HepG2 (cell line): ENCODE measurements at regions not wholly inside any gene's neighbourhood (a gene's known extent, or its start where the extent isn't known, plus 50 kb on each side); places are given as distances from the start of the nearest gene placed in this dataset.

Experiments
- AGO2 ChIP-seq: fragments of 200-400 bp; formaldehyde crosslinking; optimal IDR thresholded peaks from 2 replicates; pipeline ENCODE3; 2017; ENCODE audit warnings: mild to moderate bottlenecking, low read depth, low read length, moderate library complexity
- ARID5B ChIP-seq: IDR thresholded peaks from 2 replicates; pipeline ENCODE4 v1.4.0; 2020; ENCODE audit warnings: mild to moderate bottlenecking, missing genetic modification reagents
- FOXA1 ChIP-seq, 2 experiments: fragments of 450-650 bp in 1 of 2; sonication (generic) in 1 of 2; formaldehyde crosslinking in 1 of 2; IDR thresholded peaks; 2 replicates each; pipeline versions ENCODE4 v1.4.0 to v1.6.1; 2016 to 2020; ENCODE audit warnings: missing genetic modification reagents in 1 of 2
- GRHL1 ChIP-seq: sonication (generic); formaldehyde crosslinking; conservative IDR thresholded peaks from 2 replicates; pipeline ENCODE4 v1.8.0; 2022; ENCODE audit warnings: missing genetic modification reagents
- HMG20B ChIP-seq: conservative IDR thresholded peaks from 2 replicates; pipeline ENCODE4 v1.6.1; 2016; ENCODE audit warnings: missing genetic modification reagents, missing compliant biosample characterization
- IKZF5 ChIP-seq: IDR thresholded peaks from 2 replicates; pipeline ENCODE4 v1.6.1; 2018; ENCODE audit warnings: missing genetic modification reagents, mild to moderate bottlenecking, missing compliant biosample characterization
- PATZ1 ChIP-seq: sonication (generic); formaldehyde crosslinking; IDR thresholded peaks from 2 replicates; pipeline ENCODE4 v1.4.0; 2020; ENCODE audit warnings: missing genetic modification reagents
- PRDM4 ChIP-seq: sonication (generic); formaldehyde crosslinking; IDR thresholded peaks from 2 replicates; pipeline ENCODE4 v1.9.0; 2021; ENCODE audit warnings: missing genetic modification reagents, borderline replicate concordance
- RNF219 ChIP-seq: sonication (generic); formaldehyde crosslinking; IDR thresholded peaks from 2 replicates; pipeline ENCODE4 v1.5.0; 2020; ENCODE audit warnings: mild to moderate bottlenecking, missing genetic modification reagents
- TCF7 ChIP-seq: sonication (generic); IDR thresholded peaks from 2 replicates; pipeline ENCODE4 v1.6.1; 2016; ENCODE audit warnings: antibody characterized with exemption, low read depth
- TEAD3 ChIP-seq: optimal IDR thresholded peaks from 2 replicates; pipeline ENCODE3; 2016; ENCODE audit warnings: borderline replicate concordance
- ZMYM4 ChIP-seq: sonication (generic); formaldehyde crosslinking; IDR thresholded peaks from 2 replicates; pipeline ENCODE4 v1.8.1; 2023; ENCODE audit warnings: mild to moderate bottlenecking, missing genetic modification reagents
- ZNF121 ChIP-seq: sonication (generic); formaldehyde crosslinking; IDR thresholded peaks from 2 replicates; pipeline ENCODE4 v1.5.0; 2020; ENCODE audit warnings: mild to moderate bottlenecking, missing genetic modification reagents
- ZNF264 ChIP-seq: sonication (generic); formaldehyde crosslinking; IDR thresholded peaks from 2 replicates; pipeline ENCODE4 v1.4.0; 2020; ENCODE audit warnings: missing genetic modification reagents
- ZNF446 ChIP-seq: sonication (generic); formaldehyde crosslinking; IDR thresholded peaks from 2 replicates; pipeline ENCODE4 v1.5.0; 2020; ENCODE audit warnings: mild to moderate bottlenecking, missing genetic modification reagents

GRCh38 chr2:106304612-106305184 is 110.6 kb upstream of the UXS1 start (continued):
- TF ChIP-seq GRHL1 (CRISPR knock-in tag): no peak
- TF ChIP-seq RNF219 (CRISPR knock-in tag): no peak
- peak; percentile 69 for TF ChIP-seq TEAD3 (CRISPR knock-in tag)
- peak; percentile 30; the same call in 1 of the 2 replicates for TF ChIP-seq TCF7
- TF ChIP-seq ZNF121: no peak
- peak; percentile 84 for TF ChIP-seq PATZ1 (CRISPR knock-in tag)
- 0 out of 2 replicates have a peak, but pooled peaks have one; percentile 59 for TF ChIP-seq HMG20B (CRISPR knock-in tag)
- TF ChIP-seq FOXA1 (IDR thresholded peaks at IDR 0.05): no peak
- TF ChIP-seq FOXA1 (CRISPR knock-in tag; IDR thresholded peaks at IDR 0.05): peak; percentile 41; the same call in 1 of the 2 replicates
- TF ChIP-seq IKZF5 (CRISPR knock-in tag): no peak
- TF ChIP-seq PRDM4 (CRISPR knock-in tag): no peak
- peak; percentile 77 for TF ChIP-seq ZMYM4 (CRISPR knock-in tag)
- no peak for TF ChIP-seq AGO2
- 0 out of 2 replicates have a peak, but pooled peaks have one; percentile 24 for TF ChIP-seq ZNF264 (CRISPR knock-in tag)
- no peak for TF ChIP-seq ZNF446 (CRISPR knock-in tag)
- TF ChIP-seq ARID5B (CRISPR knock-in tag): peak; percentile 57
